Fibroblast of the conjunctiva (primary cell): ENCODE measurements at regions not wholly inside any gene's neighbourhood (a gene's known extent, or its start where the extent isn't known, plus 50 kb on each side); places are given as distances from the start of the nearest gene placed in this dataset.

ENCODE experiments used
- DNase-seq: peaks from one replicate; pipeline ENCODE4 v3.0.0-alpha.2; 2010; ENCODE audit warnings: low read depth

- DNase-seq = no peak
These were observed 110.3 kb upstream of the MGAT5 start for GRCh38 chr2:134143568-134143967.

- no peak for DNase-seq
These were observed 109.7 kb upstream of the MGAT5 start for GRCh38 chr2:134144081-134144596.

- no peak for DNase-seq
These were observed 109.2 kb upstream of the MGAT5 start for GRCh38 chr2:134144651-134145050.

- no peak for DNase-seq
These were observed 108.4 kb upstream of the MGAT5 start for GRCh38 chr2:134145519-134145918.

- no peak for DNase-seq
These were observed 107.7 kb upstream of the MGAT5 start for GRCh38 chr2:134146161-134146560.

GRCh38 chr2:134146620-134147019 is 107.3 kb upstream of the MGAT5 start:
- no peak for DNase-seq

GRCh38 chr2:134148172-134148571 is 105.7 kb upstream of the MGAT5 start:
- no peak for DNase-seq

GRCh38 chr2:134148843-134149472 is 104.9 kb upstream of the MGAT5 start:
- DNase-seq = no peak

GRCh38 chr2:134149904-134150303 is 104.0 kb upstream of the MGAT5 start:
- no peak for DNase-seq

- no peak for DNase-seq
These were observed 103.1 kb upstream of the MGAT5 start for GRCh38 chr2:134150760-134151159.

- DNase-seq = no peak
These were observed 101.5 kb upstream of the MGAT5 start for GRCh38 chr2:134152045-134153010.

GRCh38 chr2:134153294-134153880 is 100.5 kb upstream of the MGAT5 start:
- no peak for DNase-seq

GRCh38 chr2:134154246-134154645 is 99.6 kb upstream of the MGAT5 start:
- no peak for DNase-seq

GRCh38 chr2:134155134-134155533 is 98.7 kb upstream of the MGAT5 start:
- DNase-seq = no peak

- DNase-seq = no peak
These were observed 95.6 kb upstream of the MGAT5 start for GRCh38 chr2:134158295-134158694.

- DNase-seq = no peak
These were observed 92.7 kb upstream of the MGAT5 start for GRCh38 chr2:134161170-134161547.

- DNase-seq = no peak
These were observed 90.5 kb upstream of the MGAT5 start for GRCh38 chr2:134163336-134163735.

- DNase-seq = no peak
These were observed 89.6 kb upstream of the MGAT5 start for GRCh38 chr2:134164306-134164705.

- no peak for DNase-seq
These were observed 86.9 kb upstream of the MGAT5 start for GRCh38 chr2:134167015-134167414.

GRCh38 chr2:134169788-134170187 is 84.1 kb upstream of the MGAT5 start:
- no peak for DNase-seq

GRCh38 chr2:134170294-134170693 is 83.6 kb upstream of the MGAT5 start:
- DNase-seq = peak; percentile 27

- no peak for DNase-seq
These were observed 83.2 kb upstream of the MGAT5 start for GRCh38 chr2:134170700-134171099.
